Breast epithelium (tissue), 4 donors: ENCODE measurements at regions not wholly inside any gene's neighbourhood (a gene's known extent, or its start where the extent isn't known, plus 50 kb on each side); places are given as distances from the start of the nearest gene placed in this dataset.

Experiments
- DNase-seq, 2 donors: peaks; one replicate each; pipeline ENCODE4 v3.0.0-alpha.2; 2019; ENCODE audit warnings: low spot score in 2 of 2
- H3K27ac ChIP-seq, 2 donors: fragments of 200-600 bp; sonication (generic) in 1 of 2; one replicate each; pipeline ENCODE4 v1.5.1; 2016 to 2019; ENCODE audit warnings: mild to moderate bottlenecking in 1 of 2
- H3K27me3 ChIP-seq, 2 donors: fragments of 200-600 bp; sonication (generic) in 1 of 2; one replicate each; pipeline versions ENCODE4 v1.5.1 to v1.6.0; 2017 to 2019; ENCODE audit warnings: control low read depth in 1 of 2, mild to moderate bottlenecking in 1 of 2
- H3K36me3 ChIP-seq: fragments of 200-600 bp; one replicate; pipeline ENCODE4 v1.5.1; 2019
- H3K4me1 ChIP-seq, 2 donors: fragments of 200-600 bp; sonication (generic); one replicate each; pipeline ENCODE4 v1.5.1; 2016 to 2019; ENCODE audit warnings: control low read depth in 1 of 2
- H3K4me3 ChIP-seq, 3 donors: fragments of 200-600 bp; sonication (generic); 1 replicate in 2 of 3; 2 replicates in 1 of 3; pipeline ENCODE4 v1.5.1; 2016 to 2019; ENCODE audit warnings: mild to moderate bottlenecking in 3 of 3, moderate library complexity in 2 of 3
- H3K9me3 ChIP-seq, 2 donors: fragments of 200-600 bp; sonication (generic) in 1 of 2; one replicate each; pipeline ENCODE4 v1.5.1; 2016 to 2019; ENCODE audit warnings: control low read depth in 1 of 2
- POLR2A ChIP-seq: fragments of 450-650 bp; IDR thresholded peaks from one replicate; pipeline ENCODE4 v1.6.1; 2016; ENCODE audit warnings: antibody characterized with exemption, mild to moderate bottlenecking, moderate library complexity
- POLR2AphosphoS5 ChIP-seq, 3 donors: sonication (generic); formaldehyde crosslinking; IDR thresholded peaks; one replicate each; pipeline ENCODE4 v1.6.1; 2017; ENCODE audit warnings: antibody characterized with exemption in 3 of 3
- intact Hi-C: fragments of 100-400 bp; cut with DNase I; formaldehyde crosslinking; loops from one replicate; pipeline ENCODE4 v1.15.1; 2023; ENCODE audit warnings: low total_unique reads
- TF ChIP-seq, protein P1 (sequence below), 3 donors: fragments of 450-650 bp; IDR thresholded peaks; one replicate each; pipeline ENCODE4 v1.5.1; 2016 to 2017; ENCODE audit warnings: antibody characterized with exemption in 3 of 3, mild to moderate bottlenecking in 3 of 3, moderate library complexity in 3 of 3

DNA sequence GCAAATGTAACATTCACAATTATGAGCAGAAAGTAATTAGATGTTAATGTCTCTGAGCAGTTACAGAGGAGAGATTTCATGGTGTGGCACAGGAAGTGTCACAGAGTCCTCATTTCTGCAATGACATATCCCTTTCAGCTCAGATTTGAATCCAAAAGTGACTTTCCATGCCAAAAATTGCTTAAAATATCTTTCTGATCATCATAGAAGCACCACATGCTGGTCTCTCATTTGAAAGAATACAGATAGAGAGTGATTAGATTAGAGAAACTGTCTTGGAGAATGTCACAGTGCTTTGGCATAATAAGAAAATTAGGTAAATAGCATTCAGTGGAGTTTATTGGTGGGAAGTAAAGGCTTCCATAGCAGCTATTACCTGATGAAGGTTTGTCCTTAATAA is 383.4 kb upstream of the CDH2 start:
- H3K36me3 ChIP-seq, result no peaks in the 10 kb centered on the region
- TF ChIP-seq, protein P1, sequence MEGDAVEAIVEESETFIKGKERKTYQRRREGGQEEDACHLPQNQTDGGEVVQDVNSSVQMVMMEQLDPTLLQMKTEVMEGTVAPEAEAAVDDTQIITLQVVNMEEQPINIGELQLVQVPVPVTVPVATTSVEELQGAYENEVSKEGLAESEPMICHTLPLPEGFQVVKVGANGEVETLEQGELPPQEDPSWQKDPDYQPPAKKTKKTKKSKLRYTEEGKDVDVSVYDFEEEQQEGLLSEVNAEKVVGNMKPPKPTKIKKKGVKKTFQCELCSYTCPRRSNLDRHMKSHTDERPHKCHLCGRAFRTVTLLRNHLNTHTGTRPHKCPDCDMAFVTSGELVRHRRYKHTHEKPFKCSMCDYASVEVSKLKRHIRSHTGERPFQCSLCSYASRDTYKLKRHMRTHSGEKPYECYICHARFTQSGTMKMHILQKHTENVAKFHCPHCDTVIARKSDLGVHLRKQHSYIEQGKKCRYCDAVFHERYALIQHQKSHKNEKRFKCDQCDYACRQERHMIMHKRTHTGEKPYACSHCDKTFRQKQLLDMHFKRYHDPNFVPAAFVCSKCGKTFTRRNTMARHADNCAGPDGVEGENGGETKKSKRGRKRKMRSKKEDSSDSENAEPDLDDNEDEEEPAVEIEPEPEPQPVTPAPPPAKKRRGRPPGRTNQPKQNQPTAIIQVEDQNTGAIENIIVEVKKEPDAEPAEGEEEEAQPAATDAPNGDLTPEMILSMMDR (IDR thresholded peaks at IDR 0.05), result no peak
- TF ChIP-seq POLR2A (no peak), POLR2AphosphoS5 (IDR thresholded peaks at IDR 0.05) (no peak)
- H3K4me1 ChIP-seq, result no peaks in the 10 kb centered on the region
- H3K27ac ChIP-seq, result no peak overlapping the region
- no peak for DNase-seq
- no peaks in the 10 kb centered on the region for H3K27me3 ChIP-seq
- H3K9me3 ChIP-seq, result peaks cover 0 to 5% of the 10 kb centered on the region in 2 donors
- H3K4me3 ChIP-seq, result no peak overlapping the region
- intact Hi-C loops, result no loop called here

DNA sequence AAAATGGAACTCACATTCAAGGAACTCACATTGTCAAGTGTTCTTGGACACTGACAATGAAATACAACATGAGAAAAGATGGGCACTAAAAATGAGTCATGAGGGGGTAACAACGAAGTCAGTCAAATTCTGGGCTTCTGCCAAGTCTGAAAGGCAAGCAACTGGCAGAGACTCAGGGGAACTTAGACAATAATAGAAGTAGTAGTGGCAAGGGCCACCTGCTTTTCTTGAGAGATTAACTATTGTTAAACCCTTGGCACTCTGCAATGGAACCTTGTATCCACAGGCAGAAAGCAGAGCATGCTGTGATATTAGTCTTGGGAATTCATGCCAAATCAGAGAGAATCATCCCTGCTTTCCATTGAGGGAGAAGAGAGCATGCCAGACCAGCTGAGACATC is 382.6 kb upstream of the CDH2 start:
- TF ChIP-seq POLR2A, result no peak
- TF ChIP-seq, protein P1 (IDR thresholded peaks at IDR 0.05), result no peak
- no peak for TF ChIP-seq POLR2AphosphoS5 (IDR thresholded peaks at IDR 0.05)
- H3K36me3 ChIP-seq, result no peaks in the 10 kb centered on the region
- DNase-seq, result no peak
- intact Hi-C loops, result no loop called here
- no peaks in the 10 kb centered on the region for H3K4me1 ChIP-seq
- H3K27ac ChIP-seq, result no peak overlapping the region
- H3K9me3 ChIP-seq, result peaks cover 0 to 5% of the 10 kb centered on the region in 2 donors
- H3K4me3 ChIP-seq, result no peak overlapping the region
- no peaks in the 10 kb centered on the region for H3K27me3 ChIP-seq

DNA sequence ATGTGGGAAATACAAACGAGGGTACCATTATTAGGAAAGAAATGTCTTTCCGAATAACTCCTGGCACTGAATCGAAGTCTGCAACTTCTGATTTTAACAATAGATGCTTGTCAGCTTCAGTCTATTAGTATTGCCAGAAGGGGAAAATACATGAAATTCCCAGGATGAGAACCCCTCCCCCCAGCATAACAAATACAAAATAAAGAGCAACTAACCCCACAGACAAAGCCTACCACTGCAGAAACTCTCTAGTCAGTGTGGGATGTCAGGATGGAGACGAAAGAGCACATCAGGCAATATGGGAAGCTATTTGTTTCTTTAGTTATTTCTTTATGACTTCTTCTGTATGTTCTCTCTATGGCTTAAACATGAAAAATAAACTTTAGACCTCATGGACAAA is 365.0 kb upstream of the CDH2 start:
- Histone ChIP-seq H3K27me3 (no peaks in the 10 kb centered on the region), H3K36me3 (no peaks in the 10 kb centered on the region), H3K4me1 (no peaks in the 10 kb centered on the region), H3K4me3 (peak overlapping the region in 1 of 3 donors; percentile 23), H3K27ac (no peak overlapping the region), H3K9me3 (no peaks in the 10 kb centered on the region)
- no peak for TF ChIP-seq POLR2A
- TF ChIP-seq, protein P1 (IDR thresholded peaks at IDR 0.05), result no peak
- no peak for TF ChIP-seq POLR2AphosphoS5 (IDR thresholded peaks at IDR 0.05)
- DNase-seq, result no peak
- intact Hi-C loops, result no loop called here

DNA sequence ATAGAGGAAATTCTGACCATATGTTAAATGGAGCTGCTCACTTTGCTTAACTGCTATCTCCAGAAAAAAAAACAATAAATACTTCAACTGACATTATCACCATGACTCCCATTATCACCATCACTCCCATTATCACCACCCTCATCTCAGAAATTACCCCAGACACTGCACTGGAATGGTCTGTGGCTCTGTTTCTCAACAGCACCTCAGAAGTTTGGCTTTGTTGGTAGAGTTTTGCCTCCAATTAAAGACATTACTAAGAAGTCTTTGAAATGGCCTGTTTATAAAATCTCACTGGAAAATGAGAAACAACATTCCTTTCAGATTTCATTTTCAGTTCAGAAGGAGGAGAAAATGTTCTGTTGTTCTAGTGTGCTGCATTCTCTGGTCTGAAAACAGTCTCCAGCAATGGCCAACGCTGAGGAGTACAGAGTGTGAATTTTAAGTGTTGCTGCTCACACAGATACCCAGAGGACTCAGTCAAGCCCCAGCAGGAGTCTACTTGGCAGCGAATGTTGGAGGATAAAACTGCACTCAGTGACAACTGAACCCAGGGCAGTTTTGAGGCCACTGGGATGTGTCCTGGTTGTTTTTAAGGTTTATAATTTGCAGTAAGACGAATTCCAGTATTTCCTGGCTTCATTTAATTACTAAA is 364.5 kb upstream of the CDH2 start:
- no peaks in the 10 kb centered on the region for H3K9me3 ChIP-seq
- no peaks in the 10 kb centered on the region for H3K36me3 ChIP-seq
- peak in 1 of 2 donors; percentile 17 for DNase-seq
- H3K27me3 ChIP-seq, result no peaks in the 10 kb centered on the region
- H3K4me3 ChIP-seq, result peak overlapping the region in 1 of 3 donors; percentile 23
- TF ChIP-seq, protein P1 (IDR thresholded peaks at IDR 0.05), result no peak
- no peak for TF ChIP-seq POLR2A
- TF ChIP-seq POLR2AphosphoS5 (IDR thresholded peaks at IDR 0.05), result no peak
- no peak overlapping the region for H3K27ac ChIP-seq
- intact Hi-C loops, result no loop called here
- no peaks in the 10 kb centered on the region for H3K4me1 ChIP-seq

DNA sequence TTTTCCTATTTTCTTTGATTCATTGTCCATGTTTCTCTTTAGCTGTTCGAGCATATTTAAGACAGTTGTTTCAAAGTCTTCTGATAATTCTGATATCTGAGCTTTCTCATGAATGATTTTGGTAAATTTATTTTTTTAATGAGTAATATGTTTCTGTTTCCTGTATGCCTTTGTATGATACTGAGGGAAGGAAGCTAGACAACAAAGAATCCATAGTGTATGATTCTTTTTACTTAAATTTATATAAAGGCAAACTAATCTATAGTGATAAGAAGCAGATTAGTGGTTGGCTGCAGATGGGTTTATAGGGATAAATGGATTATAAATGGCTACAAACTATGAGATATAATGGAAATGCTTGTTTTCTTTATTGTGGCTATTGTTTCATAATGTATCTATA is 352.7 kb upstream of the CDH2 start:
- TF ChIP-seq POLR2AphosphoS5 (IDR thresholded peaks at IDR 0.05) (no peak), POLR2A (no peak)
- TF ChIP-seq, protein P1 (IDR thresholded peaks at IDR 0.05), result no peak
- intact Hi-C loops, result no loop called here
- Histone ChIP-seq H3K4me3 (no peak overlapping the region), H3K27ac (no peak overlapping the region), H3K4me1 (no peaks in the 10 kb centered on the region), H3K36me3 (no peaks in the 10 kb centered on the region), H3K9me3 (no peaks in the 10 kb centered on the region), H3K27me3 (no peaks in the 10 kb centered on the region)
- DNase-seq, result no peak
